ENCODE measurements at regions not wholly inside any gene's neighbourhood (a gene's known extent, or its start where the extent isn't known, plus 50 kb on each side); places are given as distances from the start of the nearest gene placed in this dataset.

DNA sequence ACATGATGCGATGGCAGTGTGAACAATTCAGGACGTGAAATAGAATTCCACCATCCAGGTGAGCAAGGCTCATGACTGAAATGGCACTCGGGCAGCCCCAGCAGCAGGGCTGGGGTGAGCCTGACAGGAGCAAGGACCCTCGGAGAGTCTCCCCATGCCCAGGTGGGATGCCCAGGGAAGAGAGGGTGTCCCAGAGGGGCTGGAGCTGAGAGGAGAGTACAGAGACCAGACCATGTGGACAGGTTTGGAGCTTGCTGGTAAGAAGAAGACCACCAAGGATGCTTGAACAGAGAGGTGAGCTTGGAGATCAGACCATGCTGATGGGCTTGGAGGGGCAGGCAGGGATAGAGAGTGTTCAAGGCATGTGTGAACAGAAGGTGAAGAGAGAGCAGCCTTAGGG is 83.3 kb downstream of the RAMP3 start:
- Histone ChIP-seq H3K36me3 (ENCODE audit: insufficient read depth, low read length) (no peaks in the 10 kb centered on the region), H4K20me1 (ENCODE audit: insufficient read depth) (no peaks in the 10 kb centered on the region), H3K4me2 (ENCODE audit: low read length) (no peak overlapping the region), H3K9me2 (ENCODE audit: insufficient read depth, low read length) (no peaks in the 10 kb centered on the region), H3K4me3 (ENCODE audit: low read length) (no peak overlapping the region), H3K27me3 (ENCODE audit: insufficient read depth, low read depth, low read length) (no peaks in the 10 kb centered on the region), H3F3A (ENCODE audit: insufficient read depth, low read length, poor library complexity, severe bottlenecking) (no peaks in the 10 kb centered on the region), H2AFZ (ENCODE audit: low read depth, low read length) (no peak overlapping the region), H3K79me2 (replicated peaks; ENCODE audit: insufficient read depth, low read length) (no peaks in the 10 kb centered on the region), H3K9me3 (ENCODE audit: low read length) (no peaks in the 10 kb centered on the region), H3K27ac (ENCODE audit: low read length) (no peak overlapping the region), H3K9ac (ENCODE audit: low read length) (no peak overlapping the region)
- TF ChIP-seq RAD21 (conservative IDR thresholded peaks at IDR 0.05) (no peak), TAF1 (IDR thresholded peaks at IDR 0.05; ENCODE audit: low read depth) (no peak), POLR2AphosphoS5 (IDR thresholded peaks at IDR 0.05) (no peak), SMC3 (conservative IDR thresholded peaks at IDR 0.05; ENCODE audit: poor library complexity) (no peak), REST (IDR thresholded peaks at IDR 0.05; ENCODE audit: borderline replicate concordance) (no peak), EP300 (conservative IDR thresholded peaks at IDR 0.05; ENCODE audit: poor library complexity, severe bottlenecking) (no peak), MXI1 (conservative IDR thresholded peaks at IDR 0.05; ENCODE audit: poor library complexity, severe bottlenecking) (no peak)
- TF ChIP-seq, protein P1, sequence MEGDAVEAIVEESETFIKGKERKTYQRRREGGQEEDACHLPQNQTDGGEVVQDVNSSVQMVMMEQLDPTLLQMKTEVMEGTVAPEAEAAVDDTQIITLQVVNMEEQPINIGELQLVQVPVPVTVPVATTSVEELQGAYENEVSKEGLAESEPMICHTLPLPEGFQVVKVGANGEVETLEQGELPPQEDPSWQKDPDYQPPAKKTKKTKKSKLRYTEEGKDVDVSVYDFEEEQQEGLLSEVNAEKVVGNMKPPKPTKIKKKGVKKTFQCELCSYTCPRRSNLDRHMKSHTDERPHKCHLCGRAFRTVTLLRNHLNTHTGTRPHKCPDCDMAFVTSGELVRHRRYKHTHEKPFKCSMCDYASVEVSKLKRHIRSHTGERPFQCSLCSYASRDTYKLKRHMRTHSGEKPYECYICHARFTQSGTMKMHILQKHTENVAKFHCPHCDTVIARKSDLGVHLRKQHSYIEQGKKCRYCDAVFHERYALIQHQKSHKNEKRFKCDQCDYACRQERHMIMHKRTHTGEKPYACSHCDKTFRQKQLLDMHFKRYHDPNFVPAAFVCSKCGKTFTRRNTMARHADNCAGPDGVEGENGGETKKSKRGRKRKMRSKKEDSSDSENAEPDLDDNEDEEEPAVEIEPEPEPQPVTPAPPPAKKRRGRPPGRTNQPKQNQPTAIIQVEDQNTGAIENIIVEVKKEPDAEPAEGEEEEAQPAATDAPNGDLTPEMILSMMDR (IDR thresholded peaks at IDR 0.05; ENCODE audit: poor library complexity, severe bottlenecking), result no peak

DNA sequence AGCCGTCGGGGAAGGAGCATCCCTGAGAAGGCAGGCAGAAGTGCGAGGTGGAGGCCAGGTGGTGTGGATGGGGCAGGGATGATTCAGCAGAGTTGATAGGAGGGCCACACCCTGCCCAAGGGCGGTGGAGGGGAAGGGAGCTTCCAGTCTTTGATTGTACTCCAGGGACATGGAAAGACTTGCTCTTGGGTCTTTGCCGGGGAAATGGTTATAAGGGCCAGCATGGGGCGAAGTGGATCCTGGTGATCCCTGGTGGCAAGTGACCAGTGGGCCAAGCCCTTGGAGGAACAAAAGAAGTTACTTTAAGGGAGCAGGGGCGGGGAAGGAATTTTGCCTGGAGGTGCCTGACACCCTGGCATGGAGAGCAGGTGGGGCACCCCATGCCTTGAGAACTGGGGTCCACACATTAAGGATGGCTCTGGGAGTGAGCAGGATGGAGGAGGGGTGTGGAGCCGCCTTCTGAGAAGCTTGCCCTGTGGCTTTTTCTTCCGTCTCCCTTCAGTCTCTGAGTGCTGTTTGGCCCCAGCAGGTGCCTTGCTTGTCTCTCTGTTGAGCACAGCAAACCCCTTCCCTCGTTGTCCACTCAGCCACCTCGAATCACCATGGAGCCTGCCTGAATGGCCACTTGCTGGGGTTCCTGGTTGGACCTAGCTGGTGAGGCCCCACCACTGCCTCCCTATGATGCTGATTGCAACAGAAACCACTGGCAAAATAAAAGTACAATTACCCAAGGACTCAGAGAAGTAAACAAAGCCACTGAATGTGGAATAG is 83.9 kb downstream of the RAMP3 start:
- Histone ChIP-seq H3F3A (ENCODE audit: insufficient read depth, low read length, poor library complexity, severe bottlenecking) (no peaks in the 10 kb centered on the region), H3K79me2 (replicated peaks; ENCODE audit: insufficient read depth, low read length) (no peaks in the 10 kb centered on the region), H2AFZ (ENCODE audit: low read depth, low read length) (no peak overlapping the region), H3K27me3 (ENCODE audit: insufficient read depth, low read depth, low read length) (no peaks in the 10 kb centered on the region), H3K9ac (ENCODE audit: low read length) (no peak overlapping the region), H3K36me3 (ENCODE audit: insufficient read depth, low read length) (no peaks in the 10 kb centered on the region), H3K9me3 (ENCODE audit: low read length) (no peaks in the 10 kb centered on the region), H3K27ac (ENCODE audit: low read length) (no peak overlapping the region), H3K4me3 (ENCODE audit: low read length) (no peak overlapping the region), H4K20me1 (ENCODE audit: insufficient read depth) (no peaks in the 10 kb centered on the region), H3K4me2 (ENCODE audit: low read length) (no peak overlapping the region), H3K9me2 (ENCODE audit: insufficient read depth, low read length) (no peaks in the 10 kb centered on the region)
- TF ChIP-seq RAD21 (conservative IDR thresholded peaks at IDR 0.05) (no peak), REST (IDR thresholded peaks at IDR 0.05; ENCODE audit: borderline replicate concordance) (no peak), EP300 (conservative IDR thresholded peaks at IDR 0.05; ENCODE audit: poor library complexity, severe bottlenecking) (no peak), POLR2AphosphoS5 (IDR thresholded peaks at IDR 0.05) (no peak), EZH2 (IDR thresholded peaks at IDR 0.05; ENCODE audit: borderline replicate concordance, insufficient read depth, low read length, poor library complexity, severe bottlenecking) (no peak), SMC3 (conservative IDR thresholded peaks at IDR 0.05; ENCODE audit: poor library complexity) (no peak), TAF1 (IDR thresholded peaks at IDR 0.05; ENCODE audit: low read depth) (no peak), MXI1 (conservative IDR thresholded peaks at IDR 0.05; ENCODE audit: poor library complexity, severe bottlenecking) (no peak)
- TF ChIP-seq, protein P1 (IDR thresholded peaks at IDR 0.05; ENCODE audit: poor library complexity, severe bottlenecking), result no peak

Measured in neural cell (in vitro differentiated cells).